ENCODE measurements at regions not wholly inside any gene's neighbourhood (a gene's known extent, or its start where the extent isn't known, plus 50 kb on each side); places are given as distances from the start of the nearest gene placed in this dataset.
"Not testable (repeated sequence)": the region's sequence is repeated elsewhere in the genome, so short reads cannot be mapped to it uniquely, and the experiment has no call there.

- TF ChIP-seq TAF1 (IDR thresholded peaks at IDR 0.05; ENCODE audit: borderline replicate concordance, low read depth, low read length) (no peak), POLR2AphosphoS5 (IDR thresholded peaks at IDR 0.05; ENCODE audit: low read depth, low read length) (no peak), POLR2A (IDR thresholded peaks at IDR 0.05; ENCODE audit: low read depth, low read length) (no peak)
- no peak for FAIRE-seq
- DNase-seq (ENCODE audit: insufficient read length) = no peak
Observed at GRCh38 chrX:124725502-124725901, 379.1 kb downstream of the SH2D1A start.

GRCh38 chrX:124726292-124726691, 379.9 kb downstream of the SH2D1A start:
- DNase-seq (ENCODE audit: insufficient read length) = no peak
- FAIRE-seq = no peak
- no peak for TF ChIP-seq POLR2AphosphoS5 (IDR thresholded peaks at IDR 0.05; ENCODE audit: low read depth, low read length)
- no peak for TF ChIP-seq TAF1 (IDR thresholded peaks at IDR 0.05; ENCODE audit: borderline replicate concordance, low read depth, low read length)
- TF ChIP-seq POLR2A (IDR thresholded peaks at IDR 0.05; ENCODE audit: low read depth, low read length) = no peak

GRCh38 chrX:124726881-124727280, 380.5 kb downstream of the SH2D1A start:
- DNase-seq (ENCODE audit: insufficient read length) = no peak
- TF ChIP-seq POLR2A (IDR thresholded peaks at IDR 0.05; ENCODE audit: low read depth, low read length) (no peak), TAF1 (IDR thresholded peaks at IDR 0.05; ENCODE audit: borderline replicate concordance, low read depth, low read length) (no peak), POLR2AphosphoS5 (IDR thresholded peaks at IDR 0.05; ENCODE audit: low read depth, low read length) (no peak)
- FAIRE-seq = no peak

- DNase-seq (ENCODE audit: insufficient read length) = no peak
- TF ChIP-seq POLR2A (IDR thresholded peaks at IDR 0.05; ENCODE audit: low read depth, low read length) = no peak
- TF ChIP-seq TAF1 (IDR thresholded peaks at IDR 0.05; ENCODE audit: borderline replicate concordance, low read depth, low read length) = no peak
- no peak for TF ChIP-seq POLR2AphosphoS5 (IDR thresholded peaks at IDR 0.05; ENCODE audit: low read depth, low read length)
- no peak for FAIRE-seq
Observed at GRCh38 chrX:124736553-124737270, 390.3 kb downstream of the SH2D1A start.

- DNase-seq (ENCODE audit: insufficient read length) (no peak), FAIRE-seq (no peak)
- TF ChIP-seq TAF1 (IDR thresholded peaks at IDR 0.05; ENCODE audit: borderline replicate concordance, low read depth, low read length) = no peak
- TF ChIP-seq POLR2AphosphoS5 (IDR thresholded peaks at IDR 0.05; ENCODE audit: low read depth, low read length) = no peak
- no peak for TF ChIP-seq POLR2A (IDR thresholded peaks at IDR 0.05; ENCODE audit: low read depth, low read length)
Observed at GRCh38 chrX:124737771-124738170, 391.4 kb downstream of the SH2D1A start.

GRCh38 chrX:124747295-124747694, 400.9 kb downstream of the SH2D1A start:
- DNase-seq (ENCODE audit: insufficient read length) (no peak), FAIRE-seq (no peak)
- TF ChIP-seq POLR2A (IDR thresholded peaks at IDR 0.05; ENCODE audit: low read depth, low read length) (no peak), POLR2AphosphoS5 (IDR thresholded peaks at IDR 0.05; ENCODE audit: low read depth, low read length) (no peak), TAF1 (IDR thresholded peaks at IDR 0.05; ENCODE audit: borderline replicate concordance, low read depth, low read length) (no peak)

GRCh38 chrX:124764354-124764753, 418.0 kb downstream of the SH2D1A start:
- TF ChIP-seq TAF1 (IDR thresholded peaks at IDR 0.05; ENCODE audit: borderline replicate concordance, low read depth, low read length) (no peak), POLR2A (IDR thresholded peaks at IDR 0.05; ENCODE audit: low read depth, low read length) (no peak), POLR2AphosphoS5 (IDR thresholded peaks at IDR 0.05; ENCODE audit: low read depth, low read length) (no peak)
- no peak for FAIRE-seq
- no peak for DNase-seq (ENCODE audit: insufficient read length)

GRCh38 chrX:124769166-124769565, 422.8 kb downstream of the SH2D1A start:
- DNase-seq (ENCODE audit: insufficient read length) (no peak), FAIRE-seq (no peak)
- TF ChIP-seq POLR2AphosphoS5 (IDR thresholded peaks at IDR 0.05; ENCODE audit: low read depth, low read length) = no peak
- TF ChIP-seq POLR2A (IDR thresholded peaks at IDR 0.05; ENCODE audit: low read depth, low read length) = no peak
- TF ChIP-seq TAF1 (IDR thresholded peaks at IDR 0.05; ENCODE audit: borderline replicate concordance, low read depth, low read length) = no peak

GRCh38 chrX:124771292-124771691, 424.9 kb downstream of the SH2D1A start:
- FAIRE-seq (no peak), DNase-seq (ENCODE audit: insufficient read length) (no peak)
- TF ChIP-seq TAF1 (IDR thresholded peaks at IDR 0.05; ENCODE audit: borderline replicate concordance, low read depth, low read length) = no peak
- TF ChIP-seq POLR2AphosphoS5 (IDR thresholded peaks at IDR 0.05; ENCODE audit: low read depth, low read length) = no peak
- TF ChIP-seq POLR2A (IDR thresholded peaks at IDR 0.05; ENCODE audit: low read depth, low read length) = no peak

GRCh38 chrX:124788253-124788652, 441.9 kb downstream of the SH2D1A start:
- DNase-seq (ENCODE audit: insufficient read length); FAIRE-seq: not testable (repeated sequence)

- DNase-seq (ENCODE audit: insufficient read length); FAIRE-seq: not testable (repeated sequence)
Observed at GRCh38 chrX:124789874-124790273, 443.5 kb downstream of the SH2D1A start.

GRCh38 chrX:124791492-124792095, 445.2 kb downstream of the SH2D1A start:
- FAIRE-seq (no peak), DNase-seq (ENCODE audit: insufficient read length) (no peak)
- TF ChIP-seq POLR2AphosphoS5 (IDR thresholded peaks at IDR 0.05; ENCODE audit: low read depth, low read length) = no peak
- no peak for TF ChIP-seq POLR2A (IDR thresholded peaks at IDR 0.05; ENCODE audit: low read depth, low read length)
- TF ChIP-seq TAF1 (IDR thresholded peaks at IDR 0.05; ENCODE audit: borderline replicate concordance, low read depth, low read length) = no peak

Data from GM12892 (cell line).